ENCODE measurements at regions not wholly inside any gene's neighbourhood (a gene's known extent, or its start where the extent isn't known, plus 50 kb on each side); places are given as distances from the start of the nearest gene placed in this dataset.
A peak's percentile ranks its signal among the peaks of the same experiment; 100 is the strongest.

- H2BK15ac ChIP-seq (ENCODE audit: low read depth, low read length) = peak overlapping the region; percentile 67; the same call in 1 of the 3 replicates
- dilution Hi-C loops (cut with HindIII; ENCODE audit: low sequenced_read_pairs, unreplicated experiment) (no loop called here), in situ Hi-C loops (cut with MboI; ENCODE audit: low sequenced_read_pairs) (no loop called here), intact Hi-C loops (cut with micrococcal nuclease) (no loop called here)
- peak overlapping the region; percentile 66; the same call in 1 of the 2 replicates for H2BK120ac ChIP-seq (ENCODE audit: low read depth, low read length)
- ChIA-PET CTCF (interaction anchor here (0.6 kb wide), 1 partner anchor 131 kb away, joined by 3 read pairs; no protein-coding TSS in a partner anchor), POLR2A (ENCODE audit: unreplicated experiment) (interaction anchor here (0.7 kb wide), 1 partner anchor 9 kb away, joined by 3 read pairs; no protein-coding TSS in a partner anchor)
- peaks cover 13% of the 10 kb centered on the region for H3K4me1 ChIP-seq (ENCODE audit: control insufficient read depth, insufficient read depth, low read length)
- peaks cover 0 to 12% of the 10 kb centered on the region in 2 experiments; a peak in 3 of 4 replicates for H3K79me1 ChIP-seq (ENCODE audit: low read depth in 1 of 2, low read length in 2 of 2)
- 0 out of 2 replicates have a peak overlapping the region, but pooled peaks have one; percentile 47 for H4K5ac ChIP-seq (ENCODE audit: low read depth, low read length)
- peak overlapping the region; percentile 54 for H3K27ac ChIP-seq (ENCODE audit: insufficient read depth, low read length)
- H3K4me2 ChIP-seq (ENCODE audit: low read depth, low read length) = peak overlapping the region; percentile 23; the same call in 1 of the 2 replicates
- H3K4ac ChIP-seq (ENCODE audit: low read depth, low read length) = peak overlapping the region; percentile 66
- no peak overlapping the region for H3K4me3 ChIP-seq (ENCODE audit: insufficient read depth, low read depth, low read length)
- peak overlapping the region; percentile 61; the same call in 1 of the 2 replicates for H3K14ac ChIP-seq (replicated peaks; ENCODE audit: low read depth, low read length)
- H3K9ac ChIP-seq (ENCODE audit: low read depth, low read length) = no peak overlapping the region
- H2BK5ac ChIP-seq (ENCODE audit: low read depth, low read length, poor library complexity, severe bottlenecking) = peak overlapping the region; percentile 59
- peak overlapping the region; percentile 44; the same call in 1 of the 2 replicates for H2BK20ac ChIP-seq (ENCODE audit: low read depth, low read length)
- H2AFZ ChIP-seq (replicated peaks; ENCODE audit: low read length, poor library complexity) = no peak overlapping the region
- no peaks in the 10 kb centered on the region for H3K9me3 ChIP-seq (ENCODE audit: control insufficient read depth, insufficient read depth, low read length)
- peaks cover 13% of the 10 kb centered on the region for H3K9me1 ChIP-seq (ENCODE audit: insufficient read depth, low read length)
- peak; percentile 91 for DNase-seq
- peak overlapping the region in 1 of 2 experiments; percentile 62; a peak in 1 of 4 replicates for H4K8ac ChIP-seq (ENCODE audit: low read depth in 2 of 2, low read length in 2 of 2)
- H4K91ac ChIP-seq (ENCODE audit: insufficient read depth, low read depth, low read length) = peak overlapping the region; percentile 64
- no peak overlapping the region; the same call in 1 of the 2 replicates for H3K23ac ChIP-seq (ENCODE audit: low read depth, low read length)
- ATAC-seq (ENCODE audit: low read depth) = peak; percentile 91
- H3K27me3 ChIP-seq (ENCODE audit: control insufficient read depth, insufficient read depth, low read length) = no peaks in the 10 kb centered on the region
- H3K18ac ChIP-seq (ENCODE audit: low read depth, low read length) = peak overlapping the region; percentile 55; the same call in 1 of the 2 replicates
- H3K56ac ChIP-seq (ENCODE audit: extremely low read depth, insufficient read depth, low read length) = 0 out of 2 replicates have a peak overlapping the region, but pooled peaks have one; percentile 30
- WGBS, 2 experiments (ENCODE audit: extremely low coverage in 2 of 2, insufficient read length in 1 of 2) = no CpG with 5 or more reads among the region's 4 CpGs
- no TSS peak for BruUV-seq (replicated peaks)
- no peak overlapping the region for H2AK9ac ChIP-seq (replicated peaks; ENCODE audit: low read depth, low read length, poor library complexity)
- peak overlapping the region; percentile 88 for H2AK5ac ChIP-seq (ENCODE audit: low read depth, low read length)
- no peaks in the 10 kb centered on the region for H3K36me3 ChIP-seq (ENCODE audit: control insufficient read depth, insufficient read depth, low read length)
- no peaks in the 10 kb centered on the region for H4K20me1 ChIP-seq (ENCODE audit: insufficient read depth, low read length)
- no peak for TF ChIP-seq ELK1 (IDR thresholded peaks at IDR 0.05; ENCODE audit: borderline replicate concordance, low read depth, low read length)
- TF ChIP-seq RFX5 (IDR thresholded peaks at IDR 0.05; ENCODE audit: low read depth, low read length) = no peak
- TF ChIP-seq RAD21 (IDR thresholded peaks at IDR 0.05; ENCODE audit: low read length) = no peak
- TF ChIP-seq SMC3 (IDR thresholded peaks at IDR 0.05; ENCODE audit: low read depth, low read length) = no peak
- TF ChIP-seq USF2 (IDR thresholded peaks at IDR 0.05; ENCODE audit: low read depth, low read length) = no peak
- TF ChIP-seq NFE2L2 (IDR thresholded peaks at IDR 0.05; ENCODE audit: low read depth, low read length) = peak; percentile 10; the same call in 1 of the 2 replicates
- no peak for TF ChIP-seq CHD1 (IDR thresholded peaks at IDR 0.05; ENCODE audit: low read depth, low read length)
- TF ChIP-seq BHLHE40 (IDR thresholded peaks at IDR 0.05; ENCODE audit: low read depth, low read length) = peak; percentile 4; the same call in 1 of the 2 replicates
- no peak for TF ChIP-seq POLR2A (IDR thresholded peaks at IDR 0.05; ENCODE audit: low read depth, low read length)
- no peak for TF ChIP-seq RCOR1 (IDR thresholded peaks at IDR 0.05; ENCODE audit: insufficient replicate concordance, low read length)
- no peak for TF ChIP-seq CTCF (conservative IDR thresholded peaks at IDR 0.05; ENCODE audit: low read depth, low read length)
- no peak for TF ChIP-seq CEBPB (IDR thresholded peaks at IDR 0.05; ENCODE audit: low read depth, low read length)
- TF ChIP-seq MAFK (IDR thresholded peaks at IDR 0.05; ENCODE audit: low read depth, low read length) = 0 out of 2 replicates have a peak, but pooled peaks have one; percentile 2
- TF ChIP-seq MAZ (IDR thresholded peaks at IDR 0.05; ENCODE audit: borderline replicate concordance, low read depth, low read length) = no peak
- no peak for TF ChIP-seq FOS (IDR thresholded peaks at IDR 0.05; ENCODE audit: low read depth, low read length)
Observed at GRCh38 chr12:46459111-46459510, 86.5 kb upstream of the SLC38A2 start.

All from IMR-90 (cell line).